Psoas muscle (tissue), 7 donors: ENCODE measurements at regions not wholly inside any gene's neighbourhood (a gene's known extent, or its start where the extent isn't known, plus 50 kb on each side); places are given as distances from the start of the nearest gene placed in this dataset.

Experiments
- ATAC-seq, 4 donors: fragments of 200-7000 bp; cut with Tn5 transposase; one replicate each; pipeline ENCODE4 v1.9.1; 2020; ENCODE audit warnings: moderate library complexity in 3 of 4, mild to moderate bottlenecking in 2 of 4
- DNase-seq, 2 donors: peaks; one replicate each; pipeline ENCODE4 v3.0.0-alpha.2; 2020
- H3K27ac ChIP-seq: fragments of 200-600 bp; one replicate; pipeline ENCODE4 v1.8.0; 2022
- H3K27me3 ChIP-seq, 3 donors: fragments of 200-600 bp in 1 of 3; one replicate each; pipeline versions ENCODE4 v1.6.1 to v1.8.0; 2013 to 2022; ENCODE audit warnings: low read length in 2 of 3, mild to moderate bottlenecking in 2 of 3, moderate library complexity in 1 of 3; ENCODE audit not compliant: insufficient read depth in 3 of 3
- H3K36me3 ChIP-seq, 2 donors: fragments of 200-600 bp in 1 of 2; one replicate each; pipeline versions ENCODE4 v1.6.1 to v1.8.0; 2013 to 2022; ENCODE audit warnings: low read depth in 1 of 2, mild to moderate bottlenecking in 1 of 2, moderate library complexity in 1 of 2; ENCODE audit not compliant: insufficient read depth in 1 of 2
- H3K4me1 ChIP-seq: fragments of 200-600 bp; one replicate; pipeline ENCODE4 v1.8.0; 2022
- H3K4me3 ChIP-seq: fragments of 200-600 bp; one replicate; pipeline ENCODE4 v1.8.0; 2022; ENCODE audit warnings: mild to moderate bottlenecking
- H3K9me3 ChIP-seq: fragments of 200-600 bp; one replicate; pipeline ENCODE4 v1.8.0; 2022
- CTCF ChIP-seq: fragments of 200-600 bp; IDR thresholded peaks from one replicate; pipeline ENCODE4 v1.8.0; 2022; ENCODE audit warnings: antibody characterized with exemption
- WGBS, 3 donors: extraction: QIAGEN DNeasy Blood & Tissue Kit; methylation state at CpG; one replicate each; pipeline versions ENCODE4 v1.1.6 to v1.1.7; 2013; 5-methylcytosine and 5-hydroxymethylcytosine counted together
- intact Hi-C, 2 donors: fragments of 100-400 bp; cut with DNase I; formaldehyde crosslinking; loops; one replicate each; pipeline versions ENCODE4 v1.11.0 to v1.14.2; 2022
- donor health status: healthy with polysubstance abuse.
- donor health status: DM: no; HTN: no; CAD: no; lungs with moderate emphysema.
- donor health status: Bipolar disorder and iron deficiency.
- donor health status: healthy.
- donor health status: DM: yes; HTN: yes; CAD: no.
- donor health status: DM: no; HTN: no; CAD: no.
- donor health status: DM: yes; HTN: yes; CAD: no.

- ATAC-seq (no peak), DNase-seq (no peak)
- no peak for TF ChIP-seq CTCF
- 93 to 99% (median 94%) methylated on average over 3 of the region's 3 CpGs for WGBS, 3 donors
- Histone ChIP-seq H3K9me3 (no peaks in the 10 kb centered on the region), H3K36me3 (no peaks in the 10 kb centered on the region), H3K27ac (no peak overlapping the region), H3K4me1 (no peaks in the 10 kb centered on the region), H3K4me3 (no peak overlapping the region), H3K27me3 (no peaks in the 10 kb centered on the region)
- intact Hi-C loops = no loop called here
Measured at GRCh38 chr2:83331810-83332209, 1127.3 kb downstream of the SUCLG1 start.

GRCh38 chr2:83323038-83323437, 1136.0 kb downstream of the SUCLG1 start:
- H3K27me3 ChIP-seq = no peaks in the 10 kb centered on the region
- 13 to 31% (median 15%) methylated on average over 1 of the region's 1 CpG for WGBS, 3 donors
- no peak for TF ChIP-seq CTCF
- no peak overlapping the region for H3K4me3 ChIP-seq
- DNase-seq = no peak
- no peaks in the 10 kb centered on the region for H3K9me3 ChIP-seq
- no peak for ATAC-seq
- no peaks in the 10 kb centered on the region for H3K36me3 ChIP-seq
- no peak overlapping the region for H3K27ac ChIP-seq
- intact Hi-C loops = no loop called here
- no peaks in the 10 kb centered on the region for H3K4me1 ChIP-seq

- Histone ChIP-seq H3K27me3 (no peaks in the 10 kb centered on the region), H3K27ac (no peak overlapping the region), H3K36me3 (no peaks in the 10 kb centered on the region), H3K9me3 (no peaks in the 10 kb centered on the region), H3K4me1 (no peaks in the 10 kb centered on the region), H3K4me3 (no peak overlapping the region)
- ATAC-seq = no peak
- intact Hi-C loops = no loop called here
- TF ChIP-seq CTCF = no peak
- DNase-seq = no peak
Measured at GRCh38 chr2:83320053-83320452, 1139.0 kb downstream of the SUCLG1 start.

GRCh38 chr2:83305758-83306378, 1153.2 kb downstream of the SUCLG1 start:
- Histone ChIP-seq H3K27me3 (no peaks in the 10 kb centered on the region), H3K9me3 (no peaks in the 10 kb centered on the region), H3K4me3 (no peak overlapping the region), H3K27ac (no peak overlapping the region), H3K4me1 (no peaks in the 10 kb centered on the region), H3K36me3 (no peaks in the 10 kb centered on the region)
- DNase-seq = no peak
- no peak for TF ChIP-seq CTCF
- no peak for ATAC-seq
- intact Hi-C loops = no loop called here
- WGBS, 3 donors = 83 to 87% (median 85%) methylated on average over 11 of the region's 11 CpGs

GRCh38 chr2:83291083-83291482, 1168.0 kb downstream of the SUCLG1 start:
- no peaks in the 10 kb centered on the region for H3K4me1 ChIP-seq
- H3K27me3 ChIP-seq = no peaks in the 10 kb centered on the region
- TF ChIP-seq CTCF = no peak
- intact Hi-C loops = no loop called here
- no peaks in the 10 kb centered on the region for H3K9me3 ChIP-seq
- ATAC-seq = no peak
- no peak overlapping the region for H3K4me3 ChIP-seq
- no peak overlapping the region for H3K27ac ChIP-seq
- no peaks in the 10 kb centered on the region for H3K36me3 ChIP-seq
- 95 to 97% (median 96%) methylated on average over 4 of the region's 4 CpGs for WGBS, 3 donors
- DNase-seq = no peak
